SK-N-SH (cell line): ENCODE measurements at regions not wholly inside any gene's neighbourhood (a gene's known extent, or its start where the extent isn't known, plus 50 kb on each side); places are given as distances from the start of the nearest gene placed in this dataset.
"Not testable (repeated sequence)": the region's sequence is repeated elsewhere in the genome, so short reads cannot be mapped to it uniquely, and the experiment has no call there.

ENCODE experiments used
- CTCF ChIA-PET: fragments of 300-600, 350-600 bp; formaldehyde crosslinking; extraction: SDS; loops from one replicate; lab custom pipeline; 2021; lab: Yijun Ruan, JAX
- POLR2A ChIA-PET: fragments of 350-600 bp; sonication (Branson Sonifier 250); formaldehyde crosslinking; extraction: SDS; loops from one replicate; lab custom pipeline; 2020; ENCODE audit warnings: antibody characterized with exemption, inconsistent platforms; lab: Yijun Ruan, JAX
- DNase-seq: peaks from one replicate; pipeline ENCODE4 v3.0.0; 2012
- H2AFZ ChIP-seq: fragments of 200-600 bp; sonication (generic); 2 replicates; pipeline ENCODE4 v1.8.1; 2016; ENCODE audit warnings: antibody characterized with exemption, mild to moderate bottlenecking, low read depth
- H3F3A ChIP-seq: fragments of 200-600 bp; sonication (generic); replicated peaks from 2 replicates; pipeline ENCODE3; 2016; ENCODE audit warnings: antibody characterized with exemption, mild to moderate bottlenecking; ENCODE audit not compliant: insufficient read depth
- H3K27ac ChIP-seq, 2 experiments: fragments of 200-500 bp in 1 of 2; fragments of 200-600 bp in 1 of 2; sonication (Bioruptor generic) in 1 of 2; sonication (generic), shearing (Covaris generic) in 1 of 2; 2 replicates each; pipeline versions ENCODE4 v1.5.1 to v1.6.1; 2014 to 2016; ENCODE audit warnings: low read depth in 2 of 2, inconsistent platforms in 1 of 2, low read length in 1 of 2, mild to moderate bottlenecking in 1 of 2, mixed read lengths in 1 of 2
- H3K27me3 ChIP-seq: fragments of 200-600 bp; sonication (generic), shearing (Covaris generic); 2 replicates; pipeline ENCODE4 v1.6.1; 2016; ENCODE audit warnings: mixed run types; ENCODE audit not compliant: insufficient read depth
- H3K36me3 ChIP-seq, 2 experiments: fragments of 200-500 bp in 1 of 2; fragments of 200-600 bp in 1 of 2; sonication (Bioruptor generic) in 1 of 2; sonication (generic) in 1 of 2; replicated peaks in 1 of 2; 2 replicates each; pipeline versions ENCODE3 to v1.5.1; 2014 to 2016; ENCODE audit warnings: low read length in 1 of 2, mild to moderate bottlenecking in 1 of 2; ENCODE audit not compliant: insufficient read depth in 2 of 2, control insufficient read depth in 1 of 2
- H3K4me1 ChIP-seq, 2 experiments: fragments of 200-500 bp in 1 of 2; fragments of 200-600 bp in 1 of 2; sonication (Bioruptor generic) in 1 of 2; sonication (generic), shearing (Covaris generic) in 1 of 2; 2 replicates each; pipeline versions ENCODE4 v1.5.1 to v1.6.1; 2014 to 2016; ENCODE audit warnings: low read depth in 1 of 2, low read length in 1 of 2, mixed run types in 1 of 2; ENCODE audit not compliant: insufficient read depth in 2 of 2, control insufficient read depth in 1 of 2
- H3K4me2 ChIP-seq: fragments of 200-600 bp; sonication (generic), shearing (Covaris generic); 2 replicates; pipeline ENCODE4 v1.6.1; 2017; ENCODE audit warnings: mixed run types
- H3K4me3 ChIP-seq, 2 experiments: fragments of 200-500 bp in 1 of 2; fragments of 200-600 bp in 1 of 2; sonication (Bioruptor generic) in 1 of 2; sonication (generic), shearing (Covaris generic) in 1 of 2; 2 replicates each; pipeline versions ENCODE4 v1.5.1 to v1.8.1; 2014 to 2016; ENCODE audit warnings: low read depth in 2 of 2, inconsistent platforms in 1 of 2, low read length in 1 of 2, mild to moderate bottlenecking in 1 of 2, mixed read lengths in 1 of 2, moderate library complexity in 1 of 2
- H3K79me2 ChIP-seq: fragments of 200-600 bp; sonication (generic); 2 replicates; pipeline ENCODE4 v1.8.1; 2017; ENCODE audit warnings: mild to moderate bottlenecking; ENCODE audit not compliant: insufficient read depth
- H3K9ac ChIP-seq: fragments of 200-600 bp; sonication (generic); 2 replicates; pipeline ENCODE4 v1.6.1; 2017; ENCODE audit warnings: mixed run types
- H3K9me2 ChIP-seq: fragments of 200-600 bp; sonication (generic); 2 replicates; pipeline ENCODE4 v1.6.1; 2017; ENCODE audit warnings: mixed run types
- H3K9me3 ChIP-seq: fragments of 200-600 bp; sonication (generic); 2 replicates; pipeline ENCODE4 v1.6.1; 2017; ENCODE audit warnings: mixed run types, mild to moderate bottlenecking, moderate library complexity
- H4K20me1 ChIP-seq: fragments of 200-600 bp; sonication (generic); 2 replicates; pipeline ENCODE4 v1.6.1; 2017; ENCODE audit warnings: mild to moderate bottlenecking, mixed run types; ENCODE audit not compliant: insufficient read depth
- CHD2 ChIP-seq: fragments of 150-350 bp; IDR thresholded peaks from 2 replicates; pipeline ENCODE4 v1.6.1; 2018; ENCODE audit warnings: low read length; ENCODE audit not compliant: partially characterized antibody
- CTCF ChIP-seq: fragments of 200-600 bp; sonication (generic); IDR thresholded peaks from 2 replicates; pipeline ENCODE4 v1.6.1; 2017; ENCODE audit warnings: antibody characterized with exemption, mild to moderate bottlenecking, moderate library complexity
- GATA2 ChIP-seq: sonication (generic); formaldehyde crosslinking; IDR thresholded peaks from 2 replicates; pipeline ENCODE4 v1.5.0; 2020; ENCODE audit warnings: mild to moderate bottlenecking, missing genetic modification reagents
- JUND ChIP-seq: IDR thresholded peaks from 2 replicates; pipeline ENCODE4 v1.4.0; 2012
- NFIC ChIP-seq: IDR thresholded peaks from 2 replicates; pipeline ENCODE4 v1.4.0; 2012; ENCODE audit warnings: borderline replicate concordance
- POLR2AphosphoS5 ChIP-seq: IDR thresholded peaks from 2 replicates; pipeline ENCODE4 v1.6.1; 2012; ENCODE audit warnings: low read depth, low read length
- RAD21 ChIP-seq: IDR thresholded peaks from 2 replicates; pipeline ENCODE4 v1.6.1; 2012; ENCODE audit warnings: mild to moderate bottlenecking, low read length
- RFX5 ChIP-seq: IDR thresholded peaks from 2 replicates; pipeline ENCODE4 v1.6.1; 2012; ENCODE audit warnings: mild to moderate bottlenecking, improper control_type of control experiment, low read length
- RXRA ChIP-seq: IDR thresholded peaks from 2 replicates; pipeline ENCODE4 v1.4.0; 2012; ENCODE audit warnings: low read depth, mild to moderate bottlenecking, borderline replicate concordance
- TAF1 ChIP-seq: IDR thresholded peaks from 2 replicates; pipeline ENCODE4 v1.6.1; 2012; ENCODE audit warnings: low read depth, mild to moderate bottlenecking, low read length, moderate library complexity, borderline replicate concordance
- TCF12 ChIP-seq: IDR thresholded peaks from 2 replicates; pipeline ENCODE4 v1.4.0; 2012
- TEAD4 ChIP-seq: IDR thresholded peaks from 2 replicates; pipeline ENCODE4 v1.4.0; 2012; ENCODE audit warnings: mild to moderate bottlenecking, borderline replicate concordance; ENCODE audit not compliant: insufficient read depth
- USF2 ChIP-seq: fragments of 150-350 bp; IDR thresholded peaks from 2 replicates; pipeline ENCODE4 v1.6.1; 2017; ENCODE audit warnings: antibody characterized with exemption, low read length, low read depth, borderline replicate concordance
- YY1 ChIP-seq: IDR thresholded peaks from 2 replicates; pipeline ENCODE4 v1.4.0; 2012; ENCODE audit warnings: low read depth, mild to moderate bottlenecking
- WGBS: methylation state at CpG from one replicate; pipeline ENCODE4 v1.1.6; 2017; ENCODE audit warnings: low lambda C conversion rate; 5-methylcytosine and 5-hydroxymethylcytosine counted together
- TF ChIP-seq, protein P1 (sequence below): IDR thresholded peaks from 2 replicates; pipeline ENCODE4 v1.4.0; 2012; ENCODE audit warnings: low read depth
- TF ChIP-seq, protein P2 (sequence below): IDR thresholded peaks from 2 replicates; pipeline ENCODE4 v1.4.0; 2012; ENCODE audit warnings: low read depth, borderline replicate concordance
- TF ChIP-seq, protein P3 (sequence below): IDR thresholded peaks from 2 replicates; pipeline ENCODE4 v1.4.0; 2012; ENCODE audit warnings: low read depth, borderline replicate concordance

DNA sequence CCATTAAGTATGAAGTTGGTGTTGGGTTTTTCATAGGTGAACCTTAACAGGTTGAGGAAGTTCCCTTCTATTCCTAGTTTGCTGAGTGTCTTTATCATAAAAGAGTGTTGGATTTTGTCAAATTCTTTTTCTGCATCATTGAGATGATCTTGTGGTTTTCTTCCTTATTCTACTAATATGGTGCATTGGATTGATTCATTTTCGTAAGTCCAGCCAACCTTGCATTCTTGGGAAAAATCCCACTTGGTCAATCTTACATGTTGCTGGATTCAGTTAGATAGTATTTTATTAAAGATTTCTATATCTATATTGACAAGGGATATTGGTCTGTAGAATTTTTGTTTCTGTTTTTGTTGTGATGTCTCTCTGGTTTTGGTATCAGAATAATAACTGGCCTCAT, 83.7 kb upstream of the C15orf39 start:
- Histone ChIP-seq H3K9me3 (peaks cover 8% of the 10 kb centered on the region; the same call in 1 of the 2 replicates), H3K4me3 (no peak overlapping the region), H2AFZ (no peak overlapping the region), H3K9me2 (no peaks in the 10 kb centered on the region), H3K4me2 (no peak overlapping the region), H3K4me1 (no peaks in the 10 kb centered on the region), H3K27ac (no peak overlapping the region), H3K27me3 (no peaks in the 10 kb centered on the region), H3F3A (no peaks in the 10 kb centered on the region), H3K79me2 (no peaks in the 10 kb centered on the region), H3K36me3 (no peaks in the 10 kb centered on the region), H4K20me1 (no peaks in the 10 kb centered on the region), H3K9ac (no peak overlapping the region)
- no peak for DNase-seq
- ChIA-PET POLR2A (no interaction called here), CTCF (no interaction called here)
- TF ChIP-seq CHD2 (no peak), TEAD4 (no peak), JUND (no peak), NFIC (no peak), TAF1 (no peak), CTCF (no peak), RAD21 (no peak), GATA2 (CRISPR knock-in tag) (no peak), TCF12 (no peak), POLR2AphosphoS5 (no peak), YY1 (no peak), RFX5 (no peak), RXRA (no peak), USF2 (no peak)
- TF ChIP-seq, protein P1, sequence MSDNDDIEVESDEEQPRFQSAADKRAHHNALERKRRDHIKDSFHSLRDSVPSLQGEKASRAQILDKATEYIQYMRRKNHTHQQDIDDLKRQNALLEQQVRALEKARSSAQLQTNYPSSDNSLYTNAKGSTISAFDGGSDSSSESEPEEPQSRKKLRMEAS = no peak
- TF ChIP-seq, protein P2, sequence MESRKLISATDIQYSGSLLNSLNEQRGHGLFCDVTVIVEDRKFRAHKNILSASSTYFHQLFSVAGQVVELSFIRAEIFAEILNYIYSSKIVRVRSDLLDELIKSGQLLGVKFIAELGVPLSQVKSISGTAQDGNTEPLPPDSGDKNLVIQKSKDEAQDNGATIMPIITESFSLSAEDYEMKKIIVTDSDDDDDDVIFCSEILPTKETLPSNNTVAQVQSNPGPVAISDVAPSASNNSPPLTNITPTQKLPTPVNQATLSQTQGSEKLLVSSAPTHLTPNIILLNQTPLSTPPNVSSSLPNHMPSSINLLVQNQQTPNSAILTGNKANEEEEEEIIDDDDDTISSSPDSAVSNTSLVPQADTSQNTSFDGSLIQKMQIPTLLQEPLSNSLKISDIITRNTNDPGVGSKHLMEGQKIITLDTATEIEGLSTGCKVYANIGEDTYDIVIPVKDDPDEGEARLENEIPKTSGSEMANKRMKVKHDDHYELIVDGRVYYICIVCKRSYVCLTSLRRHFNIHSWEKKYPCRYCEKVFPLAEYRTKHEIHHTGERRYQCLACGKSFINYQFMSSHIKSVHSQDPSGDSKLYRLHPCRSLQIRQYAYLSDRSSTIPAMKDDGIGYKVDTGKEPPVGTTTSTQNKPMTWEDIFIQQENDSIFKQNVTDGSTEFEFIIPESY = no peak
- TF ChIP-seq, protein P3, sequence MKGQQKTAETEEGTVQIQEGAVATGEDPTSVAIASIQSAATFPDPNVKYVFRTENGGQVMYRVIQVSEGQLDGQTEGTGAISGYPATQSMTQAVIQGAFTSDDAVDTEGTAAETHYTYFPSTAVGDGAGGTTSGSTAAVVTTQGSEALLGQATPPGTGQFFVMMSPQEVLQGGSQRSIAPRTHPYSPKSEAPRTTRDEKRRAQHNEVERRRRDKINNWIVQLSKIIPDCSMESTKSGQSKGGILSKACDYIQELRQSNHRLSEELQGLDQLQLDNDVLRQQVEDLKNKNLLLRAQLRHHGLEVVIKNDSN = no peak
- 88% methylated on average over 1 of the region's 1 CpG for WGBS

GRCh38 chr15:75119312-75119711, 82.4 kb upstream of the C15orf39 start:
- H3K9me3 ChIP-seq, H3K36me3 ChIP-seq, H3K79me2 ChIP-seq, H3F3A ChIP-seq, H3K4me1 ChIP-seq, DNase-seq, H3K4me3 ChIP-seq, H3K9ac ChIP-seq, H3K27ac ChIP-seq, H4K20me1 ChIP-seq, CTCF ChIA-PET, H3K9me2 ChIP-seq, H3K4me2 ChIP-seq, POLR2A ChIA-PET, H3K27me3 ChIP-seq, H2AFZ ChIP-seq: not testable (repeated sequence)
- 64% methylated on average over 4 of the region's 4 CpGs for WGBS
